Heart left ventricle (tissue), 16 donors: ENCODE measurements at regions not wholly inside any gene's neighbourhood (a gene's known extent, or its start where the extent isn't known, plus 50 kb on each side); places are given as distances from the start of the nearest gene placed in this dataset.
A peak's percentile ranks its signal among the peaks of the same experiment; 100 is the strongest.

Experiments used
- ATAC-seq, 4 donors: fragments of 200-7000 bp; cut with Tn5 transposase; one replicate each; pipeline ENCODE4 v1.9.1; 2020 to 2022; ENCODE audit warnings: moderate library complexity in 4 of 4, mild to moderate bottlenecking in 3 of 4, moderate number of reproducible peaks in 1 of 4
- DNase-seq, 5 donors: peaks; one replicate each; pipeline ENCODE4 v3.0.0-alpha.2; 2020
- H3K27ac ChIP-seq, 12 donors: fragments of 200-600 bp; sonication (generic) in 4 of 12; one replicate each; pipeline versions ENCODE4 v1.5.0 to v1.8.0; 2016 to 2022; ENCODE audit warnings: mild to moderate bottlenecking in 2 of 12
- H3K27me3 ChIP-seq, 9 donors: fragments of 200-600 bp; sonication (generic) in 2 of 9; one replicate each; pipeline versions ENCODE4 v1.5.1 to v1.8.0; 2016 to 2022; ENCODE audit warnings: mild to moderate bottlenecking in 3 of 9
- H3K36me3 ChIP-seq, 9 donors: fragments of 200-600 bp; sonication (generic) in 2 of 9; one replicate each; pipeline versions ENCODE4 v1.5.0 to v1.8.0; 2018 to 2022; ENCODE audit warnings: mild to moderate bottlenecking in 2 of 9
- H3K4me1 ChIP-seq, 12 donors: fragments of 200-600 bp; sonication (generic) in 4 of 12; one replicate each; pipeline versions ENCODE4 v1.5.0 to v1.8.0; 2016 to 2022; ENCODE audit warnings: mild to moderate bottlenecking in 3 of 12
- H3K4me3 ChIP-seq, 12 donors: fragments of 200-600 bp; sonication (generic) in 4 of 12; one replicate each; pipeline versions ENCODE4 v1.5.0 to v1.8.0; 2017 to 2022; ENCODE audit warnings: mild to moderate bottlenecking in 9 of 12, moderate library complexity in 4 of 12
- H3K9me3 ChIP-seq, 12 donors: fragments of 200-600 bp; sonication (generic) in 4 of 12; one replicate each; pipeline versions ENCODE4 v1.5.0 to v1.8.0; 2016 to 2022; ENCODE audit warnings: mild to moderate bottlenecking in 1 of 12
- POLR2A ChIP-seq, 2 donors: fragments of 450-650 bp; IDR thresholded peaks; one replicate each; pipeline ENCODE4 v1.6.1; 2017; ENCODE audit warnings: antibody characterized with exemption in 2 of 2, mild to moderate bottlenecking in 2 of 2, moderate library complexity in 2 of 2
- WGBS, 4 donors: extraction: QIAGEN DNeasy Blood & Tissue Kit in 2 of 4; methylation state at CpG; one replicate each; pipeline versions ENCODE4 v1.1.5 to v1.1.7; 2013 to 2018; 5-methylcytosine and 5-hydroxymethylcytosine counted together
- intact Hi-C, 10 donors: fragments of 100-400 bp; cut with DNase I; formaldehyde crosslinking; loops; one replicate each; pipeline versions ENCODE4 v1.11.1 to v1.14.2; 2022
- TF ChIP-seq, protein P1 (sequence below), 12 donors: fragments of 200-600 bp; sonication (generic) in 4 of 12; IDR thresholded peaks; one replicate each; pipeline versions ENCODE4 v1.5.0 to v1.8.0; 2018 to 2022; ENCODE audit warnings: antibody characterized with exemption in 12 of 12, mild to moderate bottlenecking in 5 of 12
- donor health status: ischemic (EF 13 %, LVEDD 7.1; RV severe dilation, severe dysfunction).
- donor health status: healthy with polysubstance abuse.
- donor health status: DM: no; HTN: yes; CAD: no.
- donor health status: DM: no; HTN: no; CAD: no.
- donor health status: ischemic (EF 25% LVEDD 6.9; RV normal size, moderate dysfunction).
- donor health status: ischemic (EF 25% LVEDD 5.7; RV mildly dilated, moderate dysfunction).
- donor health status: healthy.
- donor health status: DM: yes; HTN: yes; CAD: no.
- donor health status: ischemic (EF 35%, LVEDD 5.7; RV mildly dilated, moderate dysfunction).
- donor health status: nonischemic (EF 11% LVEDD 7.7; RV severe dilation, severe dysfunction).
- donor health status: DM: yes; HTN: yes; CAD: no.
- donor health status: PGD.
- donor health status: ischemic (EF 29% LVEDD 5.4; RV normal size, mild dysfunction).
- donor health status: nonischemic (EF 23%, LVEDD 6.1; RV moderate dilation, normal function).

DNA sequence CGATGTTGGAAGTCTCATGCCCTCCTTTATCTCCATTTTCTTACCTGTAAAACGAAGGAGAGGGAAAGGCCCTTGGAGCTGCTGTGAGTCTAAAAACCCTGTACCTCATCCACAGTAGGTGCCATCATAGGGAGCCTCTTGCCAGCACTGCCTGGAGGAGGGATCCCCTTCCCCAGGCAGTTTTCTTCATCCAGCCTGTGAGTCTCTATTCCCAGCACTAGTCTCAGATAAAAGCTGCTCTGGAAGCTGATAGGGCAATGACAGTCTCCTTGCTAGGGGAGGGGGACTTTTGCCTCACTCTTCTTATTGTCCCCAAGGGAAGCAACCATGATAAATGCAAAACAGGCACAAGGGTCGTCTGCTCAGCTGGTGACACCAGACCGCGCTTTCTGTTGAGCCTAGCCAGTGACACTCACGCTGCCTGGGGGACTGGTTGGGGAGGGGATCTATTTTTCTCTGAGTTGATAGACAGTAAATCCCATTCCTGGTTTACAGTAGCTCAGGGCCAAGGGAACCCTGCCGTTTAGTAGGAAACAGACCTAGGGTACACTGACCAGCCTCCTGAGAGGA is 139.5 kb upstream of the NABP1 start:
- no peaks in the 10 kb centered on the region for H3K27me3 ChIP-seq
- H3K4me3 ChIP-seq, result no peak overlapping the region
- TF ChIP-seq, protein P1, sequence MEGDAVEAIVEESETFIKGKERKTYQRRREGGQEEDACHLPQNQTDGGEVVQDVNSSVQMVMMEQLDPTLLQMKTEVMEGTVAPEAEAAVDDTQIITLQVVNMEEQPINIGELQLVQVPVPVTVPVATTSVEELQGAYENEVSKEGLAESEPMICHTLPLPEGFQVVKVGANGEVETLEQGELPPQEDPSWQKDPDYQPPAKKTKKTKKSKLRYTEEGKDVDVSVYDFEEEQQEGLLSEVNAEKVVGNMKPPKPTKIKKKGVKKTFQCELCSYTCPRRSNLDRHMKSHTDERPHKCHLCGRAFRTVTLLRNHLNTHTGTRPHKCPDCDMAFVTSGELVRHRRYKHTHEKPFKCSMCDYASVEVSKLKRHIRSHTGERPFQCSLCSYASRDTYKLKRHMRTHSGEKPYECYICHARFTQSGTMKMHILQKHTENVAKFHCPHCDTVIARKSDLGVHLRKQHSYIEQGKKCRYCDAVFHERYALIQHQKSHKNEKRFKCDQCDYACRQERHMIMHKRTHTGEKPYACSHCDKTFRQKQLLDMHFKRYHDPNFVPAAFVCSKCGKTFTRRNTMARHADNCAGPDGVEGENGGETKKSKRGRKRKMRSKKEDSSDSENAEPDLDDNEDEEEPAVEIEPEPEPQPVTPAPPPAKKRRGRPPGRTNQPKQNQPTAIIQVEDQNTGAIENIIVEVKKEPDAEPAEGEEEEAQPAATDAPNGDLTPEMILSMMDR (IDR thresholded peaks at IDR 0.05), result no peak
- no peak for TF ChIP-seq POLR2A (IDR thresholded peaks at IDR 0.05)
- intact Hi-C loops, result no loop called here
- 63 to 68% (median 66%) methylated on average over 7 of the region's 7 CpGs for whole genome bisulfite sequencing, 4 donors
- no peaks in the 10 kb centered on the region for H3K9me3 ChIP-seq
- ATAC-seq (no peak), DNase-seq (no peak)
- H3K36me3 ChIP-seq, result no peaks in the 10 kb centered on the region
- H3K27ac ChIP-seq, result no peak overlapping the region
- H3K4me1 ChIP-seq, result no peaks in the 10 kb centered on the region

DNA sequence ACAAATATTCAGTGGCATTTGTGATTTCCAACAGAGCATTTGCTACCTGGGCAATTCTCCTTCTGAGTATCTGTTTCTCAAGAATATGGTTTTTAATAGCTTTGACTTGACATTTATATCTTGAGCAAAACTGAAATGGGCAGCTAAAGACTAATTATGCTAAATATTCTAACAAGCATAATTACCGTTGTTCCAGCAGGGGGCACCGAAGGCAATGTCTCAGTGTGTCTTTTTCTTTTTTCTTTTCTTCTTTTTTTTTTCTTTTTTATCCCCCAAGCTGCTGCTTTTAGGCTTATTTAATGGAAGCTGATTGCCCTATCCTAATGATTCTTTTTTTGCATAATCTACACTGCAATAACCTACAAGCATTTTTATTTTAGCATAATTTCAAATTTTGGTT is 138.9 kb upstream of the NABP1 start:
- H3K9me3 ChIP-seq, result no peaks in the 10 kb centered on the region
- H3K4me1 ChIP-seq, result no peaks in the 10 kb centered on the region
- intact Hi-C loops, result no loop called here
- no peak overlapping the region for H3K4me3 ChIP-seq
- 33 to 38% (median 35%) methylated on average over 2 of the region's 2 CpGs for WGBS, 4 donors
- no peak for DNase-seq
- no peak for TF ChIP-seq POLR2A (IDR thresholded peaks at IDR 0.05)
- TF ChIP-seq, protein P1 (IDR thresholded peaks at IDR 0.05), result peak in 9 of 12 donors; percentile 19 to 52 (median 43)
- H3K27me3 ChIP-seq, result no peaks in the 10 kb centered on the region
- ATAC-seq, result no peak
- no peaks in the 10 kb centered on the region for H3K36me3 ChIP-seq
- H3K27ac ChIP-seq, result no peak overlapping the region

DNA sequence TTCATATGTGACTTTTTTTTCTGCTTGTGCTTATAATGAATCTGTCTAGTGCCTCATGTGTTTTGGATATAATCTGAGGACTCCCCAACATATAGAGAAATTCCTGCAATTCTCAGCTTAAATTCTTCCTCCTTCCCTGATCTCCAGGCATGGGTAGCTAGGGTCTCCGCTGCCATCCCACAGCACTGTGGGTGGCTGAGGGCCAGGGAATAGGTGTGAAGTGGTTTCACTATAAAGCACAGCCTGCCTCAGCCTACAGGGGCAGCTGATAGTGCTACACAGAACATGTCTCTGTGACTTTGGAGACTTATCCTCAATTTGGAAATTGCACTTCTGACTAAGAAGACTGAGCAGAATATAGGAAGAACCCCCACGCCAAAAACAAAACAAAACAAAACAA is 137.3 kb upstream of the NABP1 start:
- DNase-seq, result no peak
- intact Hi-C loops, result no loop called here
- ATAC-seq, result no peak
- no peak for TF ChIP-seq POLR2A (IDR thresholded peaks at IDR 0.05)
- TF ChIP-seq, protein P1 (IDR thresholded peaks at IDR 0.05), result no peak
- H3K4me3 ChIP-seq, result no peak overlapping the region
- H3K36me3 ChIP-seq, result no peaks in the 10 kb centered on the region
- H3K27ac ChIP-seq, result no peak overlapping the region
- no peaks in the 10 kb centered on the region for H3K27me3 ChIP-seq
- H3K9me3 ChIP-seq, result peaks cover 0 to 12% (median 0%) of the 10 kb centered on the region in 12 donors
- no peaks in the 10 kb centered on the region for H3K4me1 ChIP-seq
- WGBS, 4 donors, result 83 to 93% (median 90%) methylated on average over 2 of the region's 2 CpGs

- ATAC-seq, result no peak
- no peak overlapping the region for H3K4me3 ChIP-seq
- TF ChIP-seq, protein P1 (IDR thresholded peaks at IDR 0.05), result no peak
- TF ChIP-seq POLR2A (IDR thresholded peaks at IDR 0.05), result no peak
- H3K4me1 ChIP-seq, result no peaks in the 10 kb centered on the region
- H3K9me3 ChIP-seq, result peaks cover 0 to 12% (median 0%) of the 10 kb centered on the region in 12 donors
- WGBS, 4 donors, result 44 to 56% (median 50%) methylated on average over 2 of the region's 2 CpGs
- H3K27ac ChIP-seq, result no peak overlapping the region
- DNase-seq, result no peak
- intact Hi-C loops, result no loop called here
- no peaks in the 10 kb centered on the region for H3K36me3 ChIP-seq
- H3K27me3 ChIP-seq, result no peaks in the 10 kb centered on the region
Measured at GRCh38 chr2:191543708-191544107, 134.2 kb upstream of the NABP1 start.
